Heart left ventricle (tissue), 13 donors: ENCODE measurements at regions not wholly inside any gene's neighbourhood (a gene's known extent, or its start where the extent isn't known, plus 50 kb on each side); places are given as distances from the start of the nearest gene placed in this dataset.

Experiments used
- CTCF ChIP-seq, 12 donors: fragments of 200-600 bp; sonication (generic) in 4 of 12; IDR thresholded peaks; one replicate each; pipeline versions ENCODE4 v1.5.0 to v1.8.0; 2018 to 2022; ENCODE audit warnings: antibody characterized with exemption in 12 of 12, mild to moderate bottlenecking in 5 of 12
- POLR2A ChIP-seq, 2 donors: fragments of 450-650 bp; IDR thresholded peaks; one replicate each; pipeline ENCODE4 v1.6.1; 2017; ENCODE audit warnings: antibody characterized with exemption in 2 of 2, mild to moderate bottlenecking in 2 of 2, moderate library complexity in 2 of 2
- donor health status: ischemic (EF 13 %, LVEDD 7.1; RV severe dilation, severe dysfunction).
- donor health status: DM: no; HTN: yes; CAD: no.
- donor health status: DM: no; HTN: no; CAD: no.
- donor health status: ischemic (EF 25% LVEDD 6.9; RV normal size, moderate dysfunction).
- donor health status: ischemic (EF 25% LVEDD 5.7; RV mildly dilated, moderate dysfunction).
- donor health status: ischemic (EF 35%, LVEDD 5.7; RV mildly dilated, moderate dysfunction).
- donor health status: nonischemic (EF 11% LVEDD 7.7; RV severe dilation, severe dysfunction).
- donor health status: DM: yes; HTN: yes; CAD: no.
- donor health status: PGD.
- donor health status: ischemic (EF 29% LVEDD 5.4; RV normal size, mild dysfunction).
- donor health status: nonischemic (EF 23%, LVEDD 6.1; RV moderate dilation, normal function).

DNA sequence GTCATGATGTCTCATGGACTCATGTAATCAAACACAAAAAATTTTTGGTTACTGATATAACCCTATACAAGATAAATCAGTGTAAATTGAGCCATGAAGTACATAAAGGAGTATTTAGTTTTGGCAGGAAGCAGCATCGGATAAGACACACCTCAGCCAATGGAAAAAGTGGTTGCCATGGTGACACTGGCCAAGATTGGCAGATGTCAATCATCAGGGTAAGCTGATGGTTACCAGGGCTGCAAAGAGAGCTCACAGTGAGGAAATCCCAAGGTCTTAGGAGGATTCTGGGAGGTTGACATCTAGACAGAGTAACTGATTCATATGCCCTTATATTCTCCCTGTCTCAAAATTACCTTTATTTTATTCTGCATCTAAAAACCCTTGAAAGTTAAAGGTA is 203.8 kb upstream of the PCSK2 start:
- TF ChIP-seq POLR2A (IDR thresholded peaks at IDR 0.05) (no peak), CTCF (IDR thresholded peaks at IDR 0.05) (no peak)
